IMR-90 (cell line): ENCODE measurements at regions not wholly inside any gene's neighbourhood (a gene's known extent, or its start where the extent isn't known, plus 50 kb on each side); places are given as distances from the start of the nearest gene placed in this dataset.

Experiments used
- ATAC-seq: fragments of 200-7000 bp; cut with Tn5 transposase; 2 replicates; pipeline ENCODE4 v1.9.1; 2020; ENCODE audit warnings: low read depth, mild to moderate bottlenecking, moderate library complexity
- BruUV-seq: library from RNA; stranded (reverse); fragments of 400-500 nt; replicated peaks from 2 replicates; lab custom pipeline; 2021; lab: Mats Ljungman, UMichigan
- CTCF ChIA-PET: fragments of 300-600 bp; formaldehyde crosslinking; extraction: SDS; loops from one replicate; lab custom pipeline; 2021; ENCODE audit warnings: antibody characterized with exemption; lab: Yijun Ruan, JAX
- POLR2A ChIA-PET: fragments of 300-600 bp; sonication (Branson Sonifier 250); formaldehyde crosslinking; loops from one replicate; lab custom pipeline; 2022; ENCODE audit warnings: antibody characterized with exemption; ENCODE audit not compliant: unreplicated experiment; lab: Charles Lee
- DNase-seq: peaks from one replicate; pipeline ENCODE4 v3.0.0; 2013
- H2AFZ ChIP-seq: replicated peaks from 2 replicates; pipeline ENCODE3; 2013; ENCODE audit warnings: low read length, mild to moderate bottlenecking; ENCODE audit not compliant: poor library complexity
- H2AK5ac ChIP-seq: 2 replicates; pipeline ENCODE4 v1.6.1; 2013; ENCODE audit warnings: low read depth, low read length, inconsistent platforms
- H2AK9ac ChIP-seq: replicated peaks from 2 replicates; pipeline ENCODE3; 2013; ENCODE audit warnings: mild to moderate bottlenecking, low read depth, low read length, moderate library complexity; ENCODE audit not compliant: poor library complexity
- H2BK120ac ChIP-seq: 2 replicates; pipeline ENCODE4 v1.6.1; 2013; ENCODE audit warnings: low read depth, low read length, inconsistent platforms
- H2BK15ac ChIP-seq: 3 replicates; pipeline ENCODE4 v1.6.1; 2013; ENCODE audit warnings: low read depth, low read length, inconsistent platforms
- H2BK20ac ChIP-seq: 2 replicates; pipeline ENCODE4 v1.6.1; 2013; ENCODE audit warnings: low read depth, mild to moderate bottlenecking, inconsistent platforms, low read length, moderate library complexity
- H2BK5ac ChIP-seq: 2 replicates; pipeline ENCODE4 v1.6.1; 2013; ENCODE audit warnings: mild to moderate bottlenecking, low read depth, low read length, inconsistent platforms; ENCODE audit not compliant: poor library complexity, severe bottlenecking
- H3K14ac ChIP-seq: replicated peaks from 2 replicates; pipeline ENCODE4 v1.6.1; 2013; ENCODE audit warnings: low read depth, low read length, inconsistent platforms
- H3K18ac ChIP-seq: 2 replicates; pipeline ENCODE4 v1.6.1; 2013; ENCODE audit warnings: low read depth, low read length, control low read depth
- H3K23ac ChIP-seq: 2 replicates; pipeline ENCODE4 v1.6.1; 2013; ENCODE audit warnings: low read depth, low read length, inconsistent platforms
- H3K27ac ChIP-seq: 2 replicates; pipeline ENCODE4 v1.5.1; 2013; ENCODE audit warnings: mild to moderate bottlenecking, control low read depth, low read length; ENCODE audit not compliant: insufficient read depth
- H3K27me3 ChIP-seq: 2 replicates; pipeline ENCODE4 v1.6.1; 2013; ENCODE audit warnings: low read length; ENCODE audit not compliant: control insufficient read depth, insufficient read depth
- H3K36me3 ChIP-seq: 2 replicates; pipeline ENCODE4 v1.6.1; 2013; ENCODE audit warnings: low read length, mixed read lengths; ENCODE audit not compliant: control insufficient read depth, insufficient read depth
- H3K4ac ChIP-seq: 2 replicates; pipeline ENCODE4 v1.6.1; 2013; ENCODE audit warnings: low read depth, low read length, inconsistent platforms
- H3K4me1 ChIP-seq: 2 replicates; pipeline ENCODE4 v1.6.1; 2013; ENCODE audit warnings: low read length, mixed read lengths; ENCODE audit not compliant: control insufficient read depth, insufficient read depth
- H3K4me2 ChIP-seq: 2 replicates; pipeline ENCODE4 v1.6.1; 2013; ENCODE audit warnings: low read depth, mild to moderate bottlenecking, control low read depth, low read length, moderate library complexity
- H3K4me3 ChIP-seq: 2 replicates; pipeline ENCODE4 v1.5.1; 2013; ENCODE audit warnings: low read depth, mild to moderate bottlenecking, control low read depth, low read length, moderate library complexity; ENCODE audit not compliant: insufficient read depth
- H3K56ac ChIP-seq: 2 replicates; pipeline ENCODE4 v1.6.1; 2013; ENCODE audit warnings: low read length, inconsistent platforms; ENCODE audit not compliant: insufficient read depth; ENCODE audit errors: extremely low read depth
- H3K79me1 ChIP-seq, 2 experiments: 2 replicates each; pipeline ENCODE4 v1.6.1; 2013; ENCODE audit warnings: low read length in 2 of 2, inconsistent platforms in 1 of 2, low read depth in 1 of 2
- H3K9ac ChIP-seq: 2 replicates; pipeline ENCODE4 v1.6.1; 2013; ENCODE audit warnings: low read depth, low read length, control low read depth
- H3K9me1 ChIP-seq: 2 replicates; pipeline ENCODE4 v1.6.1; 2013; ENCODE audit warnings: low read length, inconsistent platforms; ENCODE audit not compliant: insufficient read depth
- H3K9me3 ChIP-seq: 2 replicates; pipeline ENCODE4 v1.6.1; 2013; ENCODE audit warnings: low read length; ENCODE audit not compliant: control insufficient read depth, insufficient read depth
- H4K20me1 ChIP-seq: 2 replicates; pipeline ENCODE4 v1.6.1; 2013; ENCODE audit warnings: low read length, inconsistent platforms; ENCODE audit not compliant: insufficient read depth
- H4K5ac ChIP-seq: 2 replicates; pipeline ENCODE4 v1.6.1; 2013; ENCODE audit warnings: mild to moderate bottlenecking, low read depth, low read length, control low read depth
- H4K8ac ChIP-seq, 2 experiments: 2 replicates each; pipeline ENCODE4 v1.6.1; 2013; ENCODE audit warnings: low read depth in 2 of 2, low read length in 2 of 2, control low read depth in 1 of 2, inconsistent platforms in 1 of 2
- H4K91ac ChIP-seq: 2 replicates; pipeline ENCODE4 v1.6.1; 2013; ENCODE audit warnings: low read depth, low read length, inconsistent platforms; ENCODE audit not compliant: insufficient read depth
- FOS ChIP-seq: fragments of 150-350 bp; IDR thresholded peaks from 2 replicates; pipeline ENCODE4 v1.6.1; 2016; ENCODE audit warnings: low read depth, low read length
- MXI1 ChIP-seq: IDR thresholded peaks from 2 replicates; pipeline ENCODE4 v1.6.1; 2012; ENCODE audit warnings: low read depth, mild to moderate bottlenecking, low read length, moderate library complexity, borderline replicate concordance
- POLR2A ChIP-seq: IDR thresholded peaks from 2 replicates; pipeline ENCODE4 v1.6.1; 2012; ENCODE audit warnings: mild to moderate bottlenecking, low read depth, low read length
- RAD21 ChIP-seq: IDR thresholded peaks from 2 replicates; pipeline ENCODE4 v1.6.1; 2012; ENCODE audit warnings: low read length, improper control_type of control experiment
- RCOR1 ChIP-seq: IDR thresholded peaks from 2 replicates; pipeline ENCODE4 v1.6.1; 2012; ENCODE audit warnings: mild to moderate bottlenecking, low read length, improper control_type of control experiment; ENCODE audit not compliant: insufficient replicate concordance
- WGBS, 2 experiments: methylation state at CpG; one replicate each; pipeline versions ENCODE4 v1.1.5 to v1.1.7; 2013; ENCODE audit warnings: missing lambda C conversion rate in 2 of 2; ENCODE audit not compliant: insufficient read length in 1 of 2; ENCODE audit errors: extremely low coverage in 2 of 2; 5-methylcytosine and 5-hydroxymethylcytosine counted together
- dilution Hi-C: fragments of 300-500 bp; cut with HindIII; formaldehyde crosslinking; loops from one replicate; pipeline ENCODE4 v1.14.3; 2018; ENCODE audit warnings: low sequenced_read_pairs; ENCODE audit not compliant: unreplicated experiment
- in situ Hi-C: fragments of 300-500 bp; cut with MboI; formaldehyde crosslinking; loops from 3 replicates; pipeline ENCODE4 v1.14.3; 2019; ENCODE audit warnings: low sequenced_read_pairs, inconsistent platforms, mixed read lengths
- intact Hi-C: fragments of 100-400 bp; cut with micrococcal nuclease; formaldehyde crosslinking; loops from 2 replicates; pipeline ENCODE4 v1.10.0; 2022

GRCh38 chr3:144363856-144364255 lies 392.2 kb downstream of the DIPK2A start:
- no TSS peak for BruUV-seq
- POLR2A ChIA-PET, result no interaction called here
- no peak overlapping the region for H3K9ac ChIP-seq
- no peaks in the 10 kb centered on the region for H3K36me3 ChIP-seq
- ATAC-seq (no peak), DNase-seq (no peak)
- CTCF ChIA-PET, result no interaction called here
- H3K79me1 ChIP-seq, result no peaks in the 10 kb centered on the region
- no peak overlapping the region for H2AK9ac ChIP-seq
- no peak overlapping the region for H2BK5ac ChIP-seq
- no peak overlapping the region for H2AK5ac ChIP-seq
- H3K4me2 ChIP-seq, result no peak overlapping the region
- dilution Hi-C loops (no loop called here), intact Hi-C loops (no loop called here), in situ Hi-C loops (no loop called here)
- H3K9me1 ChIP-seq, result no peaks in the 10 kb centered on the region
- H2BK120ac ChIP-seq, result no peak overlapping the region
- no peak overlapping the region for H3K4me3 ChIP-seq
- no peak overlapping the region for H3K4ac ChIP-seq
- no peaks in the 10 kb centered on the region for H3K4me1 ChIP-seq
- TF ChIP-seq MXI1 (no peak), RAD21 (no peak), POLR2A (no peak), RCOR1 (no peak), FOS (no peak)
- no peak overlapping the region for H3K18ac ChIP-seq
- no peaks in the 10 kb centered on the region for H3K27me3 ChIP-seq
- H2BK20ac ChIP-seq, result no peak overlapping the region
- H2AFZ ChIP-seq, result no peak overlapping the region
- H4K5ac ChIP-seq, result no peak overlapping the region
- no peak overlapping the region for H3K23ac ChIP-seq
- no peaks in the 10 kb centered on the region for H4K20me1 ChIP-seq
- WGBS, 2 experiments, result no CpG with 5 or more reads among the region's 5 CpGs
- H4K91ac ChIP-seq, result no peak overlapping the region
- 0 out of 2 replicates have a peak, but pooled peaks cover 2% of the 10 kb centered on the region for H3K9me3 ChIP-seq
- no peak overlapping the region for H3K56ac ChIP-seq
- no peak overlapping the region for H2BK15ac ChIP-seq
- H3K14ac ChIP-seq, result no peak overlapping the region
- no peak overlapping the region for H3K27ac ChIP-seq
- no peak overlapping the region for H4K8ac ChIP-seq
